AG09309 (cell line): ENCODE measurements at regions not wholly inside any gene's neighbourhood (a gene's known extent, or its start where the extent isn't known, plus 50 kb on each side); places are given as distances from the start of the nearest gene placed in this dataset.
"Not testable (repeated sequence)": the region's sequence is repeated elsewhere in the genome, so short reads cannot be mapped to it uniquely, and the experiment has no call there.

ENCODE experiments used
- DNase-seq: peaks from one replicate; pipeline ENCODE4 v3.0.0-alpha.2; 2010; ENCODE audit warnings: low read depth
- H3K4me3 ChIP-seq: 2 replicates; pipeline ENCODE4 v1.5.1; 2011; ENCODE audit warnings: mild to moderate bottlenecking, low read depth, low read length, moderate library complexity; ENCODE audit not compliant: control insufficient read depth
- TF ChIP-seq, protein P1 (sequence below): IDR thresholded peaks from 2 replicates; pipeline ENCODE4 v1.5.1; 2011; ENCODE audit warnings: mild to moderate bottlenecking, low read depth, low read length, inconsistent platforms; ENCODE audit not compliant: insufficient read depth, control insufficient read depth; ENCODE audit errors: missing control alignments

- TF ChIP-seq, protein P1, sequence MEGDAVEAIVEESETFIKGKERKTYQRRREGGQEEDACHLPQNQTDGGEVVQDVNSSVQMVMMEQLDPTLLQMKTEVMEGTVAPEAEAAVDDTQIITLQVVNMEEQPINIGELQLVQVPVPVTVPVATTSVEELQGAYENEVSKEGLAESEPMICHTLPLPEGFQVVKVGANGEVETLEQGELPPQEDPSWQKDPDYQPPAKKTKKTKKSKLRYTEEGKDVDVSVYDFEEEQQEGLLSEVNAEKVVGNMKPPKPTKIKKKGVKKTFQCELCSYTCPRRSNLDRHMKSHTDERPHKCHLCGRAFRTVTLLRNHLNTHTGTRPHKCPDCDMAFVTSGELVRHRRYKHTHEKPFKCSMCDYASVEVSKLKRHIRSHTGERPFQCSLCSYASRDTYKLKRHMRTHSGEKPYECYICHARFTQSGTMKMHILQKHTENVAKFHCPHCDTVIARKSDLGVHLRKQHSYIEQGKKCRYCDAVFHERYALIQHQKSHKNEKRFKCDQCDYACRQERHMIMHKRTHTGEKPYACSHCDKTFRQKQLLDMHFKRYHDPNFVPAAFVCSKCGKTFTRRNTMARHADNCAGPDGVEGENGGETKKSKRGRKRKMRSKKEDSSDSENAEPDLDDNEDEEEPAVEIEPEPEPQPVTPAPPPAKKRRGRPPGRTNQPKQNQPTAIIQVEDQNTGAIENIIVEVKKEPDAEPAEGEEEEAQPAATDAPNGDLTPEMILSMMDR, result no peak
- H3K4me3 ChIP-seq, result no peak overlapping the region
- no peak for DNase-seq
These were observed 234.2 kb downstream of the AASDHPPT start for GRCh38 chr11:106311531-106312230.

DNA sequence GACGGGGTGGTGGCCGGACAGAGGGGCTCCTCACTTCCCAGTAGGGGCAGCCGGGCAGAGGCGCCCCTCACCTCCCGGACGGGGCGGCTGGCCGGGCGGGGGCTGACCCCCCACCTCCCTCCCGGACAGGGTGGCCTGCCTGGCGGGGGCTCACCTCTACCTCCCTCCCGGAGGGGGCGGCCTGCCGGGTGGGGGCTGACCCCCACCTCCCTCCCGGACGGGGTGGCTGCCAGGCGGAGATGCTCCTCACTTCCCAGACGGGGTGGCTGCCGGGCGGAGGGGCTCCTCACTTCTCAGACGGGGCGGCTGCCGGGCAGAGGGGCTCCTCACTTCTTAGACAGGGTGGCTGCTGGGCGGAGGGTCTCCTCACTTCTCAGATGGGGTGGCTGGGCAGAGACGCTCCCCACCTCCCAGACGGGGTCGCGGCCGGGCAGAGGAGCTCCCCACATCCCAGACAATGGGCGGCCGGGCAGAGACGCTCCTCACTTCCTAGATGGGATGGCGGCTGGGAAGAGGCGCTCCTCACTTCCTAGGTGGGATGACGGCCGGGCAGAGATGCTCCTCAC is 239.8 kb downstream of the AASDHPPT start:
- not testable (repeated sequence) for H3K4me3 ChIP-seq, DNase-seq

- TF ChIP-seq, protein P1, result no peak
These were observed 244.1 kb downstream of the AASDHPPT start for GRCh38 chr11:106321601-106322000.

DNA sequence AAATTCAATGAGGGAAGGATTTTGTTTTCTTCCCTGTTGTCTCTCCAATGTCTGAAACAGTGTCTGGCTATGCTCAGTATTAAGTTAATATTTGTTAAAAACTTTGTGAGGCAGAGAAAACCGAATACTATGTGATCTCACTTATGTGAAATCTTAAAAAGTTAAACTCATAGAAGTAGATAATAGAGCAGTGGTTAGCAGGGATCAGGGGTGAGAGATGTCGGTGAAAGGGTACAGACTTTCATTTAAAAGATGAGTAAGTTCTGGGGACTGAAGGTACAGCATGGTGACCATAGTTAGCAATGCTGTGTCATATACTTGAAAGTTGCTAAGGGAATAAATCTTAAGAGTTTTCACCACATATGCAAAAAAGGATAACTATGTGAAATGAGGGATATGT is 244.6 kb downstream of the AASDHPPT start:
- no peak overlapping the region for H3K4me3 ChIP-seq
- TF ChIP-seq, protein P1, result no peak
- no peak for DNase-seq

More at GRCh38 chr11:106321601-106322000, 244.1 kb downstream of the AASDHPPT start:
- DNase-seq, result no peak
- H3K4me3 ChIP-seq, result no peak overlapping the region

DNA sequence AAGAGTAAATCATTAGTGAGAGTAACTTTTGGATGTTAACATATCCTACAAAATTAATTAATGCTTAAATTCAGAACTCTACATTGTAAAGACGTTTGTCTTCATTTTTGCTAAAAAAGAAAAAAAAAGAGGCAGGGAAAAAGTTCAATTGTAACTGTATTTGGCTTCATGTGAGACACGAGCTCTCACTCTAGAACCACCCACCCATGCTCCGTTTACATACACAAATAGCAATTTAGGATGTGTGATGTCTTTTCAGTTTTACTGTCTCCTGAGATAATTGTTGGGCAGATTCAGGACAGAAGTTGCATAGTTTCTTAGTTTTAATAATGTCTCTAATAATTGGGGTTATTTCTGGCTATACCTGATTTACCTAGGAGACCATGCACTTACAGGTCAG is 248.6 kb downstream of the AASDHPPT start:
- TF ChIP-seq, protein P1, result no peak
- no peak for DNase-seq
- no peak overlapping the region for H3K4me3 ChIP-seq

DNA sequence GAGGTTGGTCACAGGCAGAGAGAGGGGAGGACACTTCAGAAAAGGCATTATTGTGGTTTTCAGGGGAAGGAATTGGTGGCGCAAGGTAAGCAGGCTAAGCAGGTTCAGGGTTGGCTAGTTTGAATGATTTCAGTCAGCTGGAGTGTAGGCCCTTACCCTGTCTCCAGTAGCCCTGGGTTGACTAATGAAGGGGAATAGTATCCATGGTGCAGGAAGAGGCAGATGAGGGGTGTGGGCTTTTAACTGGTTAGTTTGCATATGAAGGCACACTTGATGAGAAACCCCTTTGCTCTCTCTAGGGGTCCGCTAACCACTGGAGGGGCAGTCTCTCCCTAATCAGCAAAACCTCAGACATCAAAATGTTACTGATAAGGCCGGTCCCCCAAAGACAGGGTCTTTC is 249.7 kb downstream of the AASDHPPT start:
- TF ChIP-seq, protein P1, result no peak
- H3K4me3 ChIP-seq, result no peak overlapping the region
- DNase-seq, result no peak

- DNase-seq, result no peak
- H3K4me3 ChIP-seq, result no peak overlapping the region
- TF ChIP-seq, protein P1, result no peak
These were observed 250.2 kb downstream of the AASDHPPT start for GRCh38 chr11:106327637-106328036.
